NCI-H82 treated with DMSO at 0.1 percent for 48 hours (cell line): ENCODE measurements at regions not wholly inside any gene's neighbourhood (a gene's known extent, or its start where the extent isn't known, plus 50 kb on each side); places are given as distances from the start of the nearest gene placed in this dataset.

ENCODE experiments used
- DNase-seq: peaks from one replicate; lab custom pipeline; 2025; ENCODE audit not compliant: unreplicated experiment; lab: John Stamatoyannopoulos, UW

DNA sequence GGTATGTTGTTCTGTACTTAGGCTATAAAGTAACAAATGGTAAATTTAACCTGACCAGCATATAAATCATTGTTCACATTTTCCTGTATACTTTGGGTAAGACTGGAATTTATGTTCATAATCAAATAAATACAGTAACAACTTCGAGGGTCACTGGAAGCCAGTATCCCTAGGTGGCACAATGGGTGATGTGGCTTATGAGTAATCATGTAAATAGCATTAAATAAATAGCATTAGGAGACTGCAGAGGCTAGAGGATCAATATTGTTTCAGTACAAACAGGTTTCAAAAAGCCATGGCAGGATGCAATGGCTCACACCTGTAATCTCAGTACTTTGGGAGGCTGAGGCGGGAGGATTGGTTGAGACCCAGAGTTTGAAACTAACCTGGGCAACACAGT lies 690.6 kb downstream of the SLC4A3 start:
- DNase-seq: peak; percentile 76

DNA sequence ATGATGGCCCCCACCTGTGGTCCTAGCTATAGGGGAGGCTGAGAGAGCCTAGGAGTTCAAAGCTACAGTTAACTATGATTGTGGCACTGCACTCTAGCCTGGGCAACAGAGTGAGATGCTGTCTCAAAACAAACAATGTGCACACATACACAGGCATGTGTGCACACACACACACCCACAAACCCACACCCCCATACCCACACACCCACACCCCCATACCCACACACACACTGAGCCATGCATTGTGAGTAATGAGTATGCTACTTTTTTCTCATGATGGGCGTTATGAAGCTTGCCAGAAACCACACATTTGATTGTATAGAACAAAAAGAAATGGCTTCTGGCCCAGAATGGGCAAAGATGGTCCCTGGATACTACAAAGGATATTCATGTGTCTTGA lies 691.1 kb downstream of the SLC4A3 start:
- DNase-seq: no peak

DNA sequence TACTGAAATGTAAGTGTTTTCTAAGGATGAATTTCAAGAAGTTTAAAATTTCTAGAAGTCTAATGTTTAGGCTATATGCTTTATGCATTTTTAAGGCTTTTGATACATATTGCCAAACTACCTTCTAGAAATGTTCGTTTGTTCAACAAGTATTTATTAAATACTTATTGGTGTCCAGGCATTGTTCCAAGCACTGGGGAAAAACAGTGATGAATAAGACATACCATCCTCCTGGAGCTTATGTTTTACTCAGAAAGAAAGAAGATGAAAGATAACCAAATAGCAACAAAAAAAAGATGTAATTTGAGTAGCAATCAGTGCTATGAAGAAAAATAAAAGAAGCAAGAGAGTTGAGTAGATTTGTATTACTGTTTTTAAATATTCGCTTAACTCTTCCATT lies 692.9 kb downstream of the SLC4A3 start:
- DNase-seq: no peak

DNA sequence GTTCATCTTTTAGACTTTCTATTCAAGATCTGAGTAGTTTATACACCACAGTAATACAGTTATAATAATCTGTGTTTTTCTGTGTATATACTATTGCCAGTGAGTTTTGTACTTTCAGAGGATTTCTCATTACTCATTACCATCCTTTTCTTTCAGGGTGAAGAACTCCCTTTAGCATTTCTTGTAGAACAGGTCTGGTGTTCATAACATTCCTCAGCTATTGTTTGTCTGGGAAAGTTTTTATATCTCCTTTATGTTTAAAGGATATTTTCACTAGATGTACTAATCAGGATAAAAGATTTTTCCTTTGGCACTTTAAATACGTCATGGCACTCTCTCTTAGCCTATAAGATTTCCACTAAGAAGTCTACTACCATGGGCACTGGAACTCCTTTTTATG lies 705.5 kb downstream of the SLC4A3 start:
- DNase-seq: no peak

DNA sequence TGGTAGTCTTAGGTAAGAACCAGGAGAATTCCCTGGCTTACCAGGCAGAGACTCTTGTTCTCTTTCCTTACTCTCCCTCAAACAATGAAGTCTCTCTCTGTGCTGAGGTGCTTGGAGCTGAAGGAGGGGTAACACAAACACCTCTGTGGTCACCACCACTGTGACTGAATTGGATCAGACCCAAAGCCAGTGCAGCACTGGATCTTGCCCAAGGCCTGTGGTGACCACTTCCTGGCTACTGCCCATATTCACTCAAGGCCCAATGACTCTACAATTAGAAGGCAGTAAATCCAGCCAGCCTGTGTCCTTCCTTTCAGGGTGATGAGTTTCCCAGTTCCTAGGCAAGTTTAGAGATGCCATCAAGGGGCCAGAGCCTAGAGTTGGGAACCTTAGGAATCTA lies 706.8 kb downstream of the SLC4A3 start:
- no peak for DNase-seq

DNA sequence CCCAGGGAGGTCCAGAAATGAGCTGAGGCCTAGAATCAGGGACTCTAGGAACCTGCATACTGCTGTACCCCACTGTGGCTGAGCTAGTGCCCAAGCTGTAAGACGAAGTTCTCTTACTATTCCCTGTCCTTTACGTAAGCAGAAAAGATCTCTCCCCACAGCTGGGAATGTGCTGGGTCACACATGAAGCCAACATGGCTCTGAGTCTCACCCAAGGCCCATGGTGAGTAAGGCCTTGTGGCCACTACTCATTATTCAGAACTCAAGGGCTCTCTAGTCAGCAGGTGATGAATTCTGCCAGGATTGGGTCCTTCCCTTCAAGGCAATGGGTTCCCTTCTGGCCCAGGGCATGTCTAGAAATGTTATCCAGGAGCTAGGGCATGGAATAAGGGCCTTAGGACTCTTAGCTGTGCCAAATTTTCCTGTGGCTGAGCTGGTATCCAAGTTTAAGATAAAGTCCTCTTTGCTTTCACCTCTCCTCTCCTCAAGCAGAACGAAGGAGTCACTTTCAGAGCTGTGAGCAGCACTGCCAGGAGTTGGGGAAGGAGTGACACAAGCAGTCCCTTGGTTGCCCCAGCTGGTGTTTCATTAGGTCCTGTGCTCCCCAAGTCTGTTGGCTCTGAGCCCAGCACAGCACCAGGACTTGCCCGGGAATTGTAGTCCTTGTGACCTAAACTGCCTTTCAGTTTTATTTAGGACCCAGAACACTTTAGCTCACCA lies 707.6 kb downstream of the SLC4A3 start:
- DNase-seq: no peak

DNA sequence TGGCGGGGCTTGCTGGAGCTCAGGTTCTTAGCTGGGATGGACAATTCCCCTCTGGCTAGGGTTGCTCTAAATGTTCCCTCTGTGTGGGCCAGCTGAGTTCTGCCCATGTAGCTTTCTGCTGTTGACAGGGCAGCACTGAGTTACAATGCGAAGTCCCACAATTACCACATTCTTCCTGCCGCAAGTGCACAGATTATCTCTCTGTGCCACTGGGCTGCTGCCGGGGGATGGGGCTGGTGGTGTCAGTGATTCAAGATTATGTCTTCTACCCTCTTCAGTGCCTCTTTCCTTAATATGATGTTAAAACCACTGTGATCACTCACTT lies 708.1 kb downstream of the SLC4A3 start:
- DNase-seq: no peak

DNA sequence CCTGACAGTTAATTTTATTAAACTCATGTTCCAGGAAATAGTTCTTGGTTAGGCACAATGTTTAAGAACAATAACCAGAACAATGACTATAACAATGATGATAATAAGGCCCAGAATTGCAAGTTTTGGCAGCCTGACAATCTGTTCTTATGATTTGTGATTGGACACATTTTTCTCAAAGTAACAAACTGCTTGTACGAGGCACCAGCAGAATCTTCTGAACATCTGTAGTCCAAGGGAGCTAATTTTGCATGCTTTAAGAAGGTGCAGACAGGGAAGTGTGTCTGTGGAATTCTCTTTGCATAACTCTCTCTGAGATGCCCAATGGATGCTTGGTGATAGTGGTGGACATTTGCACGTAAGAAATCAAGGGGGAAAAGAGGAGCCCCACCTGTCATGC lies 709.3 kb downstream of the SLC4A3 start:
- no peak for DNase-seq

DNA sequence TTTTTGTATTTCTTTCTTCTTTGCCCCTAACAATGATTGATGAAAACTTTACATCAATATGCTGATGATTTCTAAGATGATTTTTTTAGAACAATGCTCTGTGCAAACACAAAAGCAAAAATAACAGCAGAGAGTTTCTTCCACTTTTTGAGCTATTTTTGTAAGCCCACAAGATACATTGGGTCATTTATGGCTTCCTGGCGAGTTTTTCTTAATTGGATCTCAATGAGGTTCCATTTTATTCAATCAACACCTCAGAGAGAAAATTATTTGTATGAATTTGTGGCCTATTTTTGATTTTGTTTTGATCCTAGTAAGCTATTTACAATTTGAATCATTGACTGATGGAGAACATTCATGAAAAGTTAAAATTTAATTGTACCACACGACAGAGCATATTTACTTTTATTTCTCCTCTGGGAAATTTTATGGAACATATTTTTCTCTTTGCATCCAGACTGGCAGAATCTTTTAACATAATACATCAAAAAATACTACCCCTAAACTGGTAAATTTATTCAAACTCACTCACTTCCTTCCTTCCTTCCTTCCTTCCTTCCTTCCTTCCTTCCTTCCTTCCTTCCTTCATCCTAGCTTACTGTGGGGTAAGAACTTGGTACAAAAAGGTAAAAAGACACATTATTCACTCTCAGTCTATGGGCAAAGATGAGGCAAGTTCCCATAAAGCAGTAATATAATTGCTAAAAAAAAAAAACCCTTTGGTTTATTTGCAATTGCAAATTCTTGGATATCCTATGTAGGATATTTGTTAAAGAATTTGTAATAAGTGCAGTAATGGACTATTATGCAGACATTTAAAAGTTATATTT lies 710.4 kb downstream of the SLC4A3 start:
- DNase-seq: no peak

DNA sequence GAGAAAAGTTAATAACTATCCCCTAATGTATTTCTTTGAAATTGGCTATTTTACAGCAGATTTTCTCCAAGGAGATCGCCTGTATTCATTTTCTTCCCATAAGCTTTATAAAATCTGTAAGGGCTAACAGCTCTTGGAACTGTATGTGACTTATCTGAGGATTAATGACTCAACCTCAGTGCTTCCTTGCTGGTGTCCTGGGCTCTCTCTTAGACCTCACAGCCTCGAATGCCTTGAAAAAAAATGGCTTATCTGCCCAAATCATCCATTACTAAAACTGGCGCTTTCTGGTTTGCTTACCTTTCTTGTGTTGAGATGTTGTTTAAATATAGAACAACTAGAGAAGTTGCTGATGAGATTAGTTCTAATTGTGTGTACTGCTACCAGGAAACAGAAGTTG lies 713.6 kb downstream of the SLC4A3 start:
- no peak for DNase-seq

DNA sequence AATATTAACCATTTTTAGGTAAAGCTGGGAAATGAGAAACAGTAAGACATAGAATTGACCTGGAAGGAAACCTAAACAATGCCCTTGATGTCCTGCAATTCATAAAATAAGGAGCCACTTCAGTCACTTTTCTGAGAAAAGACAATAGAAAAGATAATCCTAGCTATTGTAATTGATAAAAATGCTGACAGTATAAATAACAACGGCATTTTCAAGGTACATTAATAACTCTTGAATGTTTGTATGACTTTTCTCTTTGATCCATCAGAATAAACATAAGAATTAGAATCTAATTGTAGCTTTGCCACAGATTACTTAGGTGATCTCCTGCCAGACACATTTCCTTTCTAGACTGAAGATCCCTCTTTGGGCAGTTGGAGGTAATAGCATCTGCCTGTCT lies 719.5 kb downstream of the SLC4A3 start:
- no peak for DNase-seq

DNA sequence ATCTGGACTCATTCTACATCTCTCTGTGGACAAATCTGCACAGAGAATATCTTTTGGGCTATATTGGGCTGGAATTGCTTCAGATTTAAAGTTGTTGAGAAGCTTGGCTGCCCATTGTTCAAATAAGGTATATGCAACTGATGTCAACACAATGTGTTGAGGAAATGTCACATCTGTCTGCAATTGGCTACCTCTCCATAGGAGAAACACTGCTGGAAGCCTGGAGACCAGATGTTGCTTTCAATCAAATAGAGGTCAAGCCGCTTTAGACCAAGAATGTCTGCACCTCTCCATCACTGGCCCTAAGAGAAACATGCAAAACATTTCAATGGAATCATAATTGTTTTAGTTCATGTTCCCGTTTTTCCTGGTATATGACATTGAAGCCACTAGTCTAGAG lies 720.2 kb downstream of the SLC4A3 start:
- no peak for DNase-seq

DNA sequence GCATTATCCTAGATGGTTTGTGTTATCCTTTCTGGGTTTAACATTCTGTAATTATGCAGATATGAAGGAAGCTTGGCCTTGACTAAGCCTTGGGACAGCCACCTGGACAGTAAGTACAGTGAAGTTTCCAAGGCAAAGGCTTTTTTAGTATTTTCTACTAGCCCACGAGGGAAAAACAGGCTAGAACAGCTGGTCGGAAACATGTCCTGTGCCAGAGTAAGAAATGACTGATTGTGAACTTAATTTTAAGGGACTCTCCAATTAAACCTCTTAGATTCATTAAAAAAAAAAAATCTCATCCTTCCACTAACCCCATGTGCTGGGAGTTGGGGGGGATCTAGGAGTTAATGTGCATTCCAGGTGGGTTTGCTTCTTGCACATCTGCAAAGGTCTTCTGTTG lies 720.8 kb downstream of the SLC4A3 start:
- DNase-seq: no peak

DNA sequence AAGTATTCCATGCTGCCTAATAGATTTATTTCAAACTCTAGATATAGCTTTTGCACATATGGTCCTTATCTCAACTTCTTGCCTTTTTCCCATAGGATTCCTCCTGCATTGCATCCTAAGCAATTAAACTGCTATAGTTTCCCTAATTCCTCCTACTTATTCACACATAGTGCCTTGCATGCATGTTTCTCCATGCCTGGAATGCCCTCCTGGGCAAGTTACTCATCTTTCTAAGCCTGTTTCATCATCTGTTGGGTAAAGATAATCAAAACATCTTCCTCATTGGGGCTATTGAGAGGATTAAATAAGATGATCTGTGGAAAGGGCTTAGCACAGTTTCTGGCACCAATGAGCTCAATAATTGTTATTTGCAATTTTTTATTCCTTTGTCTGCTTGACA lies 726.5 kb downstream of the SLC4A3 start:
- DNase-seq: no peak

DNA sequence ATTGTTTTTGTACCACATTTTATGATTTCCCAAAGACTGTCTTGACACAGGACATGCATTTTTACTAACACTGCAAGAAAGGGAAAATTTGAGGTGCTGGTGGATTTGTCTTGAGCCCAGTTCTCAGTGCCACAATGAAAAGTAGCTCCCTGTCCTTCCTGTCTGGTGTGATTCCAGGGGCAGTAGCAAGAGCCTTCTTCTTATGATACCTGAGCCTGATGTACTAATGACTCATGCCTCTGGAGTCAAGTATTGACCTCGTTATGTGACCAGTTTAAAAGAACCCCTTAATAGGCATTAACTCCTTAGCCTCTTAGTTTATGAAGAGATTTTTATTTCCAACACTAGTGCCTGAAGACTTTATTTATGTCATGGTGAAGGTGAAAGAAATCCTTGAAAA lies 728.6 kb downstream of the SLC4A3 start:
- no peak for DNase-seq

DNA sequence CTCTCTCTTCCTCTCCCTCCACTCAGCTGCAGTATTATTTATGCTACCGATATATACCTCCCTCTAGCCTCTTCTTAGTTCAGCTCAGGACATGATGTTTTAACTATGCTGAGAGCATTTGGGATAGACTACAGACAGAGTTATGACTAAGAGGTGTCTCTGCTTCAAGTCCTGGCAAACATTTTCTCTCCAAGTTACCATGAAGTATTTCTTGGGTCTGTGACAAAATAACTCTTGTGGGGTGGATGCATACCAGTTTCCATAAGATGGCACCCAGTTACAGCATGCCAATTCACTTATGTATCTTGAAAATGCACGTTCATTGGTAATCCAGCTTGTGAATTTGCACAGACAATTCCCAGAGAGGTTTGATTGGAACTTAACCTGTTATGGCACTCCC lies 737.6 kb downstream of the SLC4A3 start:
- no peak for DNase-seq

DNA sequence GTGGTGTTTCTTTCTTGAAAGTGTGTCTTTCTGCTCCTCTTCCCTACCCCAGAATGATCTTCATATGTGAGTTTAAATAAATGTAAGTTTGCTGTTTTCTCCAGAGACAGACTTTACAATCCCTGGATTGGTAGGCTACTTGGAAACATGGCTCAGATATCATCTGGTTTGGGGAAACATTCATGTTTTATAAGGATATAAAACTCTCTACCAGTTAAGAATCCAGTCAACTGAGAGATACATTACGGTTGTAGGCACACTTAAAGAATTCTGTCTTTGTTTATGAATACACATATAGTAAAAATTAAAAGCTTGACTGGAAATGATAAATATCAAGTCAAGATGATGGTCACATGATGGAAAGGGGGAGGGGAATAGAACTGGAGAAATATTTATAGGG lies 739.3 kb downstream of the SLC4A3 start:
- DNase-seq: no peak

DNA sequence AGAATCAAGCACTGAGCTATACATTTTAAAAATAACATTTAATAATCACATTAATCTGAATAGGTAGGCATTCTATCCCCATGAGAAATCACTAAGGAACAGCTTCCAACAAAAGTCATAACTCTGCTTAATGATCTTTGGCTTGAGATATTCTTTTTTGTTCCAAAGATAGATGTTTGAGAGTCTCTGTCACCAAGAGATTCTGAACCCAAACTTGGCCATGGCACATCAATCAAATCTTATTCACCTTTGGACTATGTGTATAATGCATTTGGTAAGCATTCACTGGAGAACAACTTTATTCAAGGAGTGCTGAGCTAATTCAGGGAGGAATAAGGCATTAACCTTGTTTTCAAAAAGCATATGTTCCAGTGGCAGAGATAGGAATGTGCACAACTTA lies 743.3 kb downstream of the SLC4A3 start:
- no peak for DNase-seq

DNA sequence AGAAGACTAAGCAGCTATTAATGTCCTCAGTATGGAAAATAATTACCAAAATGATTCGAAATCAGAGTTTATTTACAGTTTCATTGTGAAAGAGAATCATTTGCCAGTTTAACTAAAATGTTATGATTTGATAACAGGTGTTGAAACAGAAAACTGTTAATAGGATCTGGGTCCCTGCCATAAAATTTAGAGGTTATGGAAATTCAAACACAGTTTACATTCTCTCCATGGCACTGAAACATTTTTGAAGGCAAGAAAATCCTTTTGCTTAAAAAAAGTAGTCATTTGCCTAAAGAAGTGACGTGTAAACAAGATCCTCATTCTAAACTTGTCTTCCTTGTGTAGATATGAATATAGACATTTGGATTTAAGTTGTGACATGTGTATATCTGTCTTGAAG lies 743.8 kb downstream of the SLC4A3 start:
- DNase-seq: no peak

DNA sequence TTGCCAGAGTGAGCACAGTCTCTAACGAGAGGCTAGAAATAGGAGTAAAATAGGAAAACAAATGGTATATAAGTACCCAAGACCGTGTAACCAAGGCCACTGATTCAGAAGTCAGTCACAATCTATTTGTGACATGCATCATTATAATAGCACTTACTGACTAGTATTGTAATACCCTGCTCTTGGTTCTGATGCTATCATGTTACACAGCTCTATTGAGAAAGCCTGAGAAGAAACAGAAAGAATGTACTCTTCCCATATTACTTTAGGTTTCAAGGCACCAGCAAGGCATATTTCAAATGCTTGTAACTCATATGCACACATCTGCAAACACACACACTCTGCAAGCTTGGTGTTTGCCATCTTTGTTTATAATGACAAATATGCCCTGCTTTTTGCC lies 746.4 kb downstream of the SLC4A3 start:
- no peak for DNase-seq

DNA sequence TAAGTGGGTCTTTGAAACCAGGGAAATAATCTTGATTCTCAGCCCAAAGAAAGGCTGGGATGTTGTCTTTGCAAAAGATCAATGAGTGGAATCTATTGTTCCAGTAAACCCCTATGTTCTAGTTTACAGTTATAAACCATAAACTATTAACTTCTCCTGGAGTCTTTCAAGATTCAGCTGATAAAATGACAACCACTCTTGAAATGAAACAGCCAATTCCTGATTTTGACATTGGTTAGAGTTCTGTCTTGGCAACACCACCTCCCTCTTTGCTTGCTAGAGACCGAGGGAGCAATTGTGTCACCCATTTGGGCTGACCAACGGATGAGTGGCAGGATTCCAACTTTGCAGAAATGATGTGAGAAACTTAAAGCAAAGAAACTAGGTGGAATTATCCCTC lies 746.9 kb downstream of the SLC4A3 start:
- DNase-seq: no peak

DNA sequence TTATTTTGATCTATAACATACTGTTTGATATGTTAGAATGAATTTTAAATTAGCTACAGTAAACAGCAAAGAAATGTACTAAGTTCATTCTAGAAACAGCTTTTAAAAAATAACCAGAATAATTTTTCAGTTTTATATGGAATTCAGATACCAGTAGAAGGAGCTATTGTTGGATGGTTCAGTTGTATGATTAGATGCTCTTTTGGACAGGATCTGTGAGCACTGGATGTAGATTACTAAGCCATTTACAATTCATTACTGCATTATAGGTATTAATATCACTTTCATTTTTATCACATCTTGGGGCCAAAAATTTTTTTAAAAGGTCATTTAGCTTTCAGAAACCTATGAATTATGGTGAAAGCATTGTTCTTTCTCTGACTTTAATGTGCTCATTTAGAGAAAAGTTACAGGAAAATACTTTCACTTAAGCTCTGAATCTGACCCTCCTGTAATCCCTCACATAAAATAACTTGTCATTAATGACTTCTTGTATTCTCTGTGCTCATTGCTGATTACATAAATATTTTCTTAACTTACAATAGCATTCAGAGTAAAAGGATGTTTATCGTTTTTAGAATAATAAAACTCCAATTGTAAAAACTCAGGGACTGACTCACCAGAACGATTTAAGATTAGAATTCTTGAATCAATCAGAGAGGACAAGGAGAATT lies 750.2 kb downstream of the SLC4A3 start:
- DNase-seq: no peak
